Stomach (tissue), 8 donors: ENCODE measurements at regions not wholly inside any gene's neighbourhood (a gene's known extent, or its start where the extent isn't known, plus 50 kb on each side); places are given as distances from the start of the nearest gene placed in this dataset.

Experiments
- DNase-seq, 2 donors: peaks; one replicate each; pipeline versions ENCODE4 v3.0.0 to v3.0.0-alpha.2; 2013 to 2019
- H3K27ac ChIP-seq, 5 donors: fragments of 200-600 bp in 4 of 5; sonication (generic) in 4 of 5; one replicate each; pipeline ENCODE4 v1.5.1; 2013 to 2019; ENCODE audit warnings: mild to moderate bottlenecking in 1 of 5, moderate library complexity in 1 of 5
- H3K27me3 ChIP-seq, 3 donors: fragments of 200-600 bp; sonication (generic); one replicate each; pipeline ENCODE4 v1.5.1; 2017 to 2019; ENCODE audit warnings: mixed run types in 1 of 3
- H3K36me3 ChIP-seq, 4 donors: fragments of 200-600 bp; sonication (generic); 1 replicate in 3 of 4; 2 replicates in 1 of 4; pipeline ENCODE4 v1.5.1; 2016 to 2019
- H3K4me1 ChIP-seq, 4 donors: fragments of 200-600 bp; sonication (generic); one replicate each; pipeline ENCODE4 v1.5.1; 2016 to 2019
- H3K4me3 ChIP-seq, 4 donors: fragments of 200-600 bp; sonication (generic) in 3 of 4; one replicate each; pipeline ENCODE4 v1.5.1; 2016 to 2019; ENCODE audit warnings: mild to moderate bottlenecking in 1 of 4
- H3K9me3 ChIP-seq, 4 donors: fragments of 200-600 bp; sonication (generic); one replicate each; pipeline ENCODE4 v1.5.1; 2016 to 2019
- EP300 ChIP-seq: sonication (generic); formaldehyde crosslinking; IDR thresholded peaks from one replicate; pipeline ENCODE4 v1.6.1; 2017; ENCODE audit warnings: antibody characterized with exemption
- POLR2A ChIP-seq, 4 donors: fragments of 450-650 bp; IDR thresholded peaks; one replicate each; pipeline ENCODE4 v1.6.1; 2016; ENCODE audit warnings: antibody characterized with exemption in 4 of 4, control low read depth in 2 of 4, mild to moderate bottlenecking in 1 of 4, moderate library complexity in 1 of 4
- POLR2AphosphoS5 ChIP-seq, 3 donors: sonication (generic); formaldehyde crosslinking; IDR thresholded peaks; one replicate each; pipeline ENCODE4 v1.6.1; 2016; ENCODE audit warnings: antibody characterized with exemption in 3 of 3
- WGBS, 5 donors: extraction: QIAGEN DNeasy Blood & Tissue Kit in 3 of 5; methylation state at CpG; one replicate each; pipeline versions ENCODE4 v1.1.5 to v1.1.7; 2013 to 2018; 5-methylcytosine and 5-hydroxymethylcytosine counted together
- intact Hi-C: fragments of 100-400 bp; cut with DNase I; formaldehyde crosslinking; loops from one replicate; pipeline ENCODE4 v1.15.1; 2023; ENCODE audit warnings: low total_unique reads
- TF ChIP-seq, protein P1 (sequence below), 7 experiments: fragments of 450-650 bp in 4 of 7; fragments of 200-600 bp in 3 of 7; sonication (generic) in 3 of 7; IDR thresholded peaks; one replicate each; pipeline ENCODE4 v1.5.1; 2016 to 2019; ENCODE audit warnings: antibody characterized with exemption in 7 of 7, control low read depth in 2 of 7, mild to moderate bottlenecking in 1 of 7
- donor health status: healthy with polysubstance abuse.
- donor health status: Bipolar disorder and iron deficiency.
- donor health status: healthy.

DNA sequence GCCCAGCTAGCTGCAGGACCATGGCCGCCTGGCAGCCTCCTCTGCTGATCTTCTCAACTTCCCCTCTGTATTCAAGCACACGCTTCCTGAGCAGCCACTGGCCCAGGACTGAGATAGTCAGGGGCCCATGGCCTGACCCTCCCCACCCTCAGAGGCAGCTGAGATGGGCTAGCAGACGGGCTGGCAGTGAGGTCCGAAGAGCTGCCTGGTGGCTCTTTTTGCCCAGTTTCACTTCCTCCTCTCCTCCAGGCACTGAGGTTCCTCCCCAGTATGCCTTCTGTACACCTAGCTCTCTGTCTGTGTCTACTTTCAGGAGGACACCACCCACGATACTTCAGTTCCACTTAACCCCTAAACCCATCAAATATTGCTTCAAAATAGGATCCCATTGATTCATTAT is 395.6 kb downstream of the TNS3 start:
- DNase-seq = no peak
- H3K27ac ChIP-seq = no peak overlapping the region
- no peaks in the 10 kb centered on the region for H3K9me3 ChIP-seq
- TF ChIP-seq, protein P1, sequence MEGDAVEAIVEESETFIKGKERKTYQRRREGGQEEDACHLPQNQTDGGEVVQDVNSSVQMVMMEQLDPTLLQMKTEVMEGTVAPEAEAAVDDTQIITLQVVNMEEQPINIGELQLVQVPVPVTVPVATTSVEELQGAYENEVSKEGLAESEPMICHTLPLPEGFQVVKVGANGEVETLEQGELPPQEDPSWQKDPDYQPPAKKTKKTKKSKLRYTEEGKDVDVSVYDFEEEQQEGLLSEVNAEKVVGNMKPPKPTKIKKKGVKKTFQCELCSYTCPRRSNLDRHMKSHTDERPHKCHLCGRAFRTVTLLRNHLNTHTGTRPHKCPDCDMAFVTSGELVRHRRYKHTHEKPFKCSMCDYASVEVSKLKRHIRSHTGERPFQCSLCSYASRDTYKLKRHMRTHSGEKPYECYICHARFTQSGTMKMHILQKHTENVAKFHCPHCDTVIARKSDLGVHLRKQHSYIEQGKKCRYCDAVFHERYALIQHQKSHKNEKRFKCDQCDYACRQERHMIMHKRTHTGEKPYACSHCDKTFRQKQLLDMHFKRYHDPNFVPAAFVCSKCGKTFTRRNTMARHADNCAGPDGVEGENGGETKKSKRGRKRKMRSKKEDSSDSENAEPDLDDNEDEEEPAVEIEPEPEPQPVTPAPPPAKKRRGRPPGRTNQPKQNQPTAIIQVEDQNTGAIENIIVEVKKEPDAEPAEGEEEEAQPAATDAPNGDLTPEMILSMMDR (IDR thresholded peaks at IDR 0.05) = no peak
- TF ChIP-seq POLR2A (IDR thresholded peaks at IDR 0.05) (no peak), EP300 (no peak), POLR2AphosphoS5 (IDR thresholded peaks at IDR 0.05) (no peak)
- H3K27me3 ChIP-seq = no peaks in the 10 kb centered on the region
- 81 to 92% (median 88%) methylated on average over 4 to 5 of the region's 5 CpGs for WGBS, 5 donors
- intact Hi-C loops = no loop called here
- no peak overlapping the region for H3K4me3 ChIP-seq
- peaks cover 9 to 36% (median 19%) of the 10 kb centered on the region in 4 donors for H3K4me1 ChIP-seq
- H3K36me3 ChIP-seq = no peaks in the 10 kb centered on the region

DNA sequence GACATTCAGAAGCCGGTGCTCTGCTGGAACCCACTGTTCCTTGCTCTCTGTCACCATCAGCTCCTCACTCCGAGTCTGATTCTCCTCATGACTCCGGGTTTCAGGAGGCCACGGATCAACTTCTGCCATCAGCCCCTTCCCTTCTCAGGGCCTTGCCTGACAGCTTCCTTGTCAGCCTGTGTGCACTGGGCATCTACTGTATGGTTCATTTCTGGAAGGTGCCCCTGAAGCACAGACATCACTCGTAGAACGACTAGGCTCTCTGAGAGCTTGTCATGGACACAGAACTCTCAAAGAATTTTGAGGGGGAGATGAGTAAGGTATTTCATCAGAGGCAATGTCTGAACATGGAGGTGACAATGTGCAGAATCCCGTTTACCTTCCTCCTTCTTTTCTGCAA is 396.1 kb downstream of the TNS3 start:
- no peak overlapping the region for H3K4me3 ChIP-seq
- no peak overlapping the region for H3K27ac ChIP-seq
- no peaks in the 10 kb centered on the region for H3K27me3 ChIP-seq
- intact Hi-C loops = no loop called here
- H3K9me3 ChIP-seq = no peaks in the 10 kb centered on the region
- no peak for DNase-seq
- peaks cover 9 to 41% (median 20%) of the 10 kb centered on the region in 4 donors for H3K4me1 ChIP-seq
- no peaks in the 10 kb centered on the region for H3K36me3 ChIP-seq
- TF ChIP-seq POLR2AphosphoS5 (IDR thresholded peaks at IDR 0.05) = no peak
- TF ChIP-seq, protein P1 (IDR thresholded peaks at IDR 0.05) = no peak
- 89 to 93% (median 92%) methylated on average over 7 of the region's 7 CpGs for WGBS, 5 donors

DNA sequence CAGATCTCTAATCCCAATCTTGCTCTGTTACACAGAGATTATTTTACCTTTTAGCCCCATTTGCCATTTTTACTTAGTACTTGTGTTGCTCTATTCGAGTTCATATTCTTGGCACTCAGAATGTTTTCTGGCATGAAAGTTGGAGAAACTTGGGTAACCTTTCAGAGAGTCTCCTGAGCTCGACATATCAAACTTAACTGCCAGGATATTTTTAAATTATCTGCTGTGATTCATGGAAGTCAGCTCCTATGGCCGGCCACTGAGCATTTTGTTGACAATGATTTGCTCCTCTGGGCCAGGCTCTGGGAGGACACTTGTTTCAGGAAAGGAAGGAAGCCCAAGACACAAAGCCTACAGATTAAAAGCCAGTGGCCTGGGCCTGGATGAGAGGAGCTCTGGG is 396.7 kb downstream of the TNS3 start:
- H3K9me3 ChIP-seq = no peaks in the 10 kb centered on the region
- no peaks in the 10 kb centered on the region for H3K36me3 ChIP-seq
- no peak for TF ChIP-seq POLR2AphosphoS5 (IDR thresholded peaks at IDR 0.05)
- no peak for TF ChIP-seq POLR2A (IDR thresholded peaks at IDR 0.05)
- TF ChIP-seq, protein P1 (IDR thresholded peaks at IDR 0.05) = no peak
- no peak for TF ChIP-seq EP300
- no peak for DNase-seq
- H3K27ac ChIP-seq = no peak overlapping the region
- no peak overlapping the region for H3K4me3 ChIP-seq
- H3K4me1 ChIP-seq = peaks cover 9 to 47% (median 23%) of the 10 kb centered on the region in 4 donors
- WGBS, 5 donors = 46 to 83% (median 77%) methylated on average over 3 of the region's 3 CpGs
- intact Hi-C loops = no loop called here
- no peaks in the 10 kb centered on the region for H3K27me3 ChIP-seq

DNA sequence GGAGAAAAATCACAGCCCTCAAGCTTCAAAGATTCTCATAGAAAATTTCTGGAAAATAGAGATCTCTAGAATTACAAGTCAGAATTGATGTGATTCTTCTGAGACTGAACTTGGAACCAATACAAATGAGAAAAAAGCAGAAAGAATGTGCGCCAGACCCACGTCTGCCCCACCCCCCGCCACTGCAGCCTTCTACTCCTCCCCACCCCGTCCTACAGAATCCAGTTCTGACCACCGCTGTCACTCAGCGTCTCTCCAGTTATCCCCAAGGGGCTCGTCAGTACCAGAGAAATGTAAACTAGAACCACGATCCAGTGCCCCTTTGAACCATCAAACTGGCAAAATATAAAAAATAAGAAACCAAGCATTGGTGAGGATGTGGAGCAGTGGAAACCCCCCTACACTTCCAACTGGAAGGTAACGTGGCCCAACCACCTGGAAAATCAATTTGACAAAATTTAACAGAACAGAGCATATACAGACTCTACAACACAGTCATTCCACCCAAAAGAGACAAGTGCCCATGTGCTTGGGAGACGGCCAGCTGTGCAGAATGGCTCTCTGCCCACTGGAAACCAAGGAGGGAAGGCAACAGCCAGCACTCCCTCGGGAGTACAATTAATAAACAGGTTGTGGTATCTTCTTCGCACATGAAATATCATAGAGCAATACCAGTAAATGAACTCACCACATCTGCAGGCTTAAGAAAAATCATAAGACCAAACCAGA is 397.9 kb downstream of the TNS3 start:
- no peak overlapping the region for H3K27ac ChIP-seq
- intact Hi-C loops = no loop called here
- H3K4me3 ChIP-seq = no peak overlapping the region
- H3K4me1 ChIP-seq = peaks cover 9 to 52% (median 24%) of the 10 kb centered on the region in 4 donors
- DNase-seq = no peak
- 65 to 76% (median 73%) methylated on average over 12 of the region's 12 CpGs for whole genome bisulfite sequencing, 5 donors
- TF ChIP-seq, protein P1 (IDR thresholded peaks at IDR 0.05) = no peak
- no peak for TF ChIP-seq EP300
- no peak for TF ChIP-seq POLR2A (IDR thresholded peaks at IDR 0.05)
- no peak for TF ChIP-seq POLR2AphosphoS5 (IDR thresholded peaks at IDR 0.05)
- H3K9me3 ChIP-seq = no peaks in the 10 kb centered on the region
- H3K27me3 ChIP-seq = no peaks in the 10 kb centered on the region
- no peaks in the 10 kb centered on the region for H3K36me3 ChIP-seq
